Mammary epithelial cell (primary cell): ENCODE measurements at regions not wholly inside any gene's neighbourhood (a gene's known extent, or its start where the extent isn't known, plus 50 kb on each side); places are given as distances from the start of the nearest gene placed in this dataset.

ENCODE experiments used
- CTCF ChIP-seq, 2 donors: IDR thresholded peaks in 1 of 2; conservative IDR thresholded peaks in 1 of 2; 2 replicates each; pipeline ENCODE4 v1.5.1; 2011 to 2012; ENCODE audit warnings: inconsistent platforms in 2 of 2, low read length in 2 of 2, mild to moderate bottlenecking in 2 of 2, control low read depth in 1 of 2, low read depth in 1 of 2; ENCODE audit not compliant: insufficient read depth in 1 of 2; ENCODE audit errors: extremely low read depth in 1 of 2
- EZH2 ChIP-seq: IDR thresholded peaks from 2 replicates; pipeline ENCODE4 v1.6.1; 2012; ENCODE audit warnings: low read length, inconsistent platforms, borderline replicate concordance

GRCh38 chr5:20370061-20370460, 382.1 kb upstream of the CDH18 start:
- TF ChIP-seq CTCF (conservative IDR thresholded peaks at IDR 0.05 in 1 of 2, IDR thresholded peaks at IDR 0.05 in 1 of 2; ENCODE audit: extremely low read depth in 1 of 2, insufficient read depth in 1 of 2, low read depth in 1 of 2, low read length in 2 of 2), result no peak
- TF ChIP-seq EZH2, result no peak
